NAMALWA (cell line): ENCODE measurements at regions not wholly inside any gene's neighbourhood (a gene's known extent, or its start where the extent isn't known, plus 50 kb on each side); places are given as distances from the start of the nearest gene placed in this dataset.
"Not testable (repeated sequence)": the region's sequence is repeated elsewhere in the genome, so short reads cannot be mapped to it uniquely, and the experiment has no call there.

Experiments used
- DNase-seq: peaks from one replicate; pipeline ENCODE4 v3.0.0-alpha.2; 2015; ENCODE audit warnings: low spot score

DNA sequence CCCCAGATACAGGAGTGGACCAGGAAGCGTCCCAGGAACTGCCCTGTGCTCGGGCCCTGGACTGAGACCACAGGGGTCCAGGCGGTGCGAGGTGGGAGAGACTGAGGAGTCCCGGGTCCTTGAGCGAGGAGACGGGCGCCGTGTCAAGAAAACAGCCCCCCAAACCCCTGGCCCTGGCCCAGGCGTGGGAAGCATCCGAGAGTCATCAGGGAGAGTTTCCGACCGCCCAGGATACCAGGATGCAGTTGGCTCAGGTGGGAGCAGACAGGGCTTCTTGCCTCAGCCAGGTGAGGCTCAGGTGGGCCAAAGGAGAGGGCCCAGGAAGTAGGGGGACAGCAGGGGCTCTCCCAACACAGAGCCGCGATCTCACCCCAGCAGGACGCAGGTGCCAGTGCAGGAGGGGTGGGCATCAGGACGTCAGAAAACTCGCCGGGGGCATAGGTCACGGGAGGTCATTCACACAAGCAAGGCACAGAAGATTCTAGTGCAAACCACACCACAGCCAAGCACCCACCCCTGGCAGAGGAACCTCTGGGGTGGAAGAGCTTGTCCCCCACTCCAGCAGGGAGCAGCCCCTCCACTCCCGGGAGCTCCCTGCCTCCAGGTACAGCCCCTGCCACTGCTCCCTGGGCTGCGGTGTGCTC is 102.5 kb upstream of the EIF5 start:
- DNase-seq, result no peak

DNA sequence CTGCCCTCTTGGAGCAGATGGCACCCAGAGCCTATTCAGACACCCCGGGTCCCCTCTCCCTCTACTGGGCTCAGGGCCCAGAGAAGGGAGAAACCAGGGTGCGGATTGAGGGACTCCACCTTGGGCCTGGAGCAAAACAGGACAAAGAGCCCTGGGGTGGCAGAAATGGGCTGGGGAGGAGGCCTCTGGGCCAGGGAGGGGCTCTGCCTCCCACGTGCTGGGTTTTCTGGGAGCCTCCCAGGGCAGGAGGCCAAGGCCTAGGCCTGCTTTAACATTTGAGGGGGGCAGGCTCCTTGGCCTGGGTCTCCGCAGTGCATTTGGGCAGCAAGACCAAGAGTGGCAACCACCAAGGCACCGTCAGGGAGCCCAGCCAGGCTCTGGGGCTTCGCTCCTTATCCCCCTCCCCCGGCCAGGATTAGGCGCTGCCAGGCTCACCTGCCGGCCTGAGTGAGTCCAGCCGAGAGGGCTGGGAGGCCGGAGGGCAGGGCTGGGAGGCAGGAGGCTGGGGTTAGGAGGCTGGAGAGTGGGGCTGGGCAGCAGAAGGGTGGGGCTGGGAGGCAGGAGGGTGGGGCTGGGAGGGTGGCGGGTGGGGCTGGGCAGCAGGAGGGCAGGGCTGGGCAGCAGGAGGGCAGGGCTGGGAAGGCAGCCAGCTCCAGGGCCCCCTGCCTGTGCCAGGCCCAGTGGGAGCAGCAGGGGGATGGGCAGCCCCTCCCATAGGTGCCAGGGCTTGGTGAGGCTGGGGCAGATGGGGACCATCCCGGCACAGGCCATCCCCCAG is 101.8 kb upstream of the EIF5 start:
- no peak for DNase-seq

GRCh38 chr14:103232831-103233319 is 101.2 kb upstream of the EIF5 start:
- no peak for DNase-seq

DNA sequence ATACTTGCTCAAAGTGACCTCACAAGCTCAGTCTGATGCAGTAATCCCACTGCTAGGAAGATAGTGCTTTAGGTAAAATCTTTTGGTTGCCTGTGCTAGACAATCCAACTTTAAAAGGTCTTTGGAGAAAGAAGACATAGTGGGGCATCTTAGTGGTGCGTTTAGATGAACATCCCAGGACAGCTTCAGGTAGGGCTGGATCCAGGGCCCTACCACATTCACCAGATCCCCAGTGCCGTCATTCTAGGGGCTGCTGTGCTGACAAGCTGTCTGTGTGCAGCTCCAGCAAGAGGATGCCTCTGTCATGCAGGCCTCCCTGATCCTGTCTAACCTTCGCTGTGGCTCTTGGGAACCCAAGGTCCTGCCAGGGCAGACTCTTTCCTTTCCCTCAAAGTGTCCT is 100.7 kb upstream of the EIF5 start:
- DNase-seq, result no peak

GRCh38 chr14:103234826-103235225 is 99.2 kb upstream of the EIF5 start:
- not testable (repeated sequence) for DNase-seq

- DNase-seq, result not testable (repeated sequence)
Measured at GRCh38 chr14:103235506-103235905, 98.5 kb upstream of the EIF5 start.

DNA sequence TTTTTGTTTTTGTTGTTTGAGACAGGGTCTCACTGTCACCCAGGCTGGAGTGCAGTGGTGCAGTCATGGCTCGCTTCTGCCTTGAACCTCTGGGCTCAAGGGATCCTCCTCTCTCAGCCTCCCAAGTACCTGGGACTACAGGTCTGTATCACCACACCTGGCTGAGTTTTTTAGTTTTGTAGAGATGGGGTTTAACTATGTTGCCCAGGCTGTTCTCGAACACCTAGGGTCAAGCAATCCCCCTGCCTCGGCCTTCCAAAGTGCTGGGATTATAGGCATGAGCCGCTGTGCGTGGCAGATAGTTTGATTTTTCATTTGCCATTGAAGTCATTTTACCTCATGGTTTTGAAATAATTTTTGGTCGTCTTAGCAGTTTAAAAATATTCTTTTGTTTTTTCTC is 94.3 kb upstream of the EIF5 start:
- DNase-seq, result no peak

DNA sequence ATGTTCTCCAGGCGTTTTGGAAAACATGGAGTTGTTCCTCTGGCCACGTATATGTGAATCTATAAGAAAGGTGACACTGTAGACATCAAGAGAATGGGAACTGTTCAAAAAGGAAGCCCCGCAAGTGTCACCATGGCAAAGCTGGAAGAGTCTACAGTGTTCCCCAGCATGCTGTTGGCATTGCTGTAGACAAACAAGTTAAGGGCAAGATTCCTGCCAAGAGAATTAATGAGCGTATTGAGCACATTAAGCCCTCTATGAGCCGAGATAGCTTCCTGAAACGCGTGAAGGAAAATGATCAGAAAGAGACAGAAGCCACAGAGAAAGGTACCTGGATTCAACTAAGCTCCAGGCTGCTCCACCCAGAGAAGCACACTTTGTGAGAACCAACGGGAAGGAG is 92.5 kb upstream of the EIF5 start:
- no peak for DNase-seq

- no peak for DNase-seq
Measured at GRCh38 chr14:103243764-103244737, 90.0 kb upstream of the EIF5 start.

- DNase-seq, result not testable (repeated sequence)
Measured at GRCh38 chr14:103245624-103246031, 88.4 kb upstream of the EIF5 start.

- DNase-seq, result no peak
Measured at GRCh38 chr14:103246070-103246469, 88.0 kb upstream of the EIF5 start.

DNA sequence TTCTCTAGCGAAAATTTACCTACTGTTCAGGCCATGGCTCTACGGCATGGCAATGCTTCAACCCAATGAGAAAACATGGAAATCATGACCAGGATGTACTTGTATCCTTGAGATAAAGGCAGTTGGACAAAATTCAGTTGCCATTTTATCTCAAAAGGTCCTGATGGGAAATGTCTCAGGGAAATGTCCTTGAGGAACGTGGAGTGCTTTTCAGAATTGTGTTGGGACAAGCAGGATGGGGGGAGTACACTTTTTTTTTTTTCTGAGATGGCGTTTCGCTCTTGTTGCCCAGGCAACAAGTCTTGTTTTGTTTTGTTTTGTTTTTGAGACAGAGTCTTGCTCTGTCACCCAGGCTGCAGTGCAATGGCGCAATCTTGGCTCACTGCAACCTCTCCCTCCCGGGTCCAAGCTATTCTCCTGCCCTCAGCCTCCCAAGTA is 86.8 kb upstream of the EIF5 start:
- peak; percentile 10 for DNase-seq

- DNase-seq, result no peak
Measured at GRCh38 chr14:103250181-103250580, 83.9 kb upstream of the EIF5 start.

- no peak for DNase-seq
Measured at GRCh38 chr14:103250874-103251273, 83.2 kb upstream of the EIF5 start.

DNA sequence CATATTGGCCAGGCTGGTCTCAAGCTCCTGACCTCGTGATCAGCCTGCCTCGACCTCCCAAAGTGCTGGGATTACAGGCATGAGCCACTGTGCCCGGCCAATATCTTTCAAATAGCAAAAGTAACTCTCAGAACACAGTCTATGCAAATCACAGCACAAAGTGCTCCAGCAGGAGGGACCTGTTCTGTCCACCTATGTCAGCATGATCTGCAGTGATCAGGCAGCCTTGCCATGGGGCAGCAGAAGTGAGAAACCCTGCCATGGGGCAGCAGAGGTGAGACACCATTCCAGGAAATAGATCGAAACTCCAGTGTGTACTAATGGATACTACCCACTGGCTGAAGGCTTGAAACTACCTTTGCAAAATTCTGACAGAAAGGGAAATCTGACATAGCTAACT is 78.5 kb upstream of the EIF5 start:
- DNase-seq, result no peak

- no peak for DNase-seq
Measured at GRCh38 chr14:103256406-103256805, 77.6 kb upstream of the EIF5 start.

DNA sequence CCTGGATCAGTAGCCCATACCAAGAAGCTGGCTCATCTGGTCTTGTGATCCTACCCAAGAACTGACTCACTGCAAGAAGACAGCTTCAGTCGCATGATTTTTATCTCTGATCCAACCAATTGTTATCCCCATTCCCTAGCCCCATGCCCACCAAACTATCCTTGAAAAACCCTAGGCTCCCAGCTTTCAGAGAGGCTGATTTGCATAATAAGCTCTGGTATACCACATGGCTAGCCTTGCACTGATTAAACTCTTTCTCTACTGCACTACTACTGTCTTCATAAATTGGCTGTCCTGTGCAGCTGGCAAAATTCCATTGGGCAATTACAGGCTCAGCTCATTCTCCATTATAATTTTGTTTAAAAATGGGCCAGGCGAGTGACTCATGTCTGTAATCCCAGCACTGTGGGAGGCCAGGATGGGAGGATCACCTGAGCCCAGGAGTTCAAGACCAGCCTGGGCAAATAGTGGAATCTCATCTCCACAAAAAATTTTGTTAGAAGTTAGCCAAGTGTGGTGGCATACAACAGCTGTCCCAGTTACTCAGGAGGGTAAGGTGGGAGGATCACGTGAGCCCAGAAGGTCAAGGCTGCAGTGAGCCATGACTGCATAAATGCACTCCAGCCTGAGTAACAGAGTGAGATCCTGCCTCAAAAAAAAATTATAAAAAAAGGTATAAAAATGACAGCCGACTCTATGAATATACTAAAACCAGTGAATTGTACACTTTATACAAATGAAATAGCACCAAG is 76.7 kb upstream of the EIF5 start:
- DNase-seq, result no peak

DNA sequence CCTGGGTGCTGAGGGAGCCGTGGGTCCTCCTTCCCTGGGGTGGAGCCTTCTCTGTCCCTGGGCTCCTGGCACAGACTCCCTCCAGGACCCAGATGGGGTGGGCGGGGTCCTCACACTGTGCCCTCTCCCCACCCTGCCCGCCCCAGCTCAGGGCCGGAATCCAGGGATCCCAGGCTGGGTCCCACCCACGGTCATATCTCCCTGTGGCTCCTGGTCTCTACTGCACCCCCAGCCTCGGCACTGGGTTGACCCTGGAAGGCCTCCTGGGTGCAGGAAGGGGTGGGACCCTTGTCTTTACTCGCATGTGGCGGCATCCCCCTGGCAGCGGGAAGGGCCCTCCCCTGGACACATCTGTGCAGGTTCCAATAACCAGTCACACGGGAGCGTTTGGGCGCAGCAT is 75.8 kb upstream of the EIF5 start:
- no peak for DNase-seq

DNA sequence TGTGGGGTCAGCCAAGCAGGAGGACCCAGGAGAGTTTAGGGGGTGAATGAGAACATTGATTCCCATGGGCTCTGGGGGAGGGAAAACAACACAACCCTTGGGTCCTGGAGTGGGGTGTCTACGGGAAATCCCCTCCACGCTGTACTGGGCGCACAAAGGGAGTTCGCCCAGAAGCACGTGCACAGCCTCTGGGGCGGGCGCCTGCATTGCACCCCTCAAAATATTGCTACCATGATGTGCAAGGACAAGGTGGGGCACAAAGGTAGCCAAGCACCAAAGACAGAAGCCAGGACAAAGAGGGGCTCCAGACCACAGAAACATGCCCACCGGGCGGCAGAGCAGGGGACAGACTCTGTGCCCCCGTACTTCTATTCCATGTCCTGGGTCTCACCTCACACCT is 74.9 kb upstream of the EIF5 start:
- no peak for DNase-seq

- DNase-seq, result no peak
Measured at GRCh38 chr14:103259801-103260628, 74.0 kb upstream of the EIF5 start.

DNA sequence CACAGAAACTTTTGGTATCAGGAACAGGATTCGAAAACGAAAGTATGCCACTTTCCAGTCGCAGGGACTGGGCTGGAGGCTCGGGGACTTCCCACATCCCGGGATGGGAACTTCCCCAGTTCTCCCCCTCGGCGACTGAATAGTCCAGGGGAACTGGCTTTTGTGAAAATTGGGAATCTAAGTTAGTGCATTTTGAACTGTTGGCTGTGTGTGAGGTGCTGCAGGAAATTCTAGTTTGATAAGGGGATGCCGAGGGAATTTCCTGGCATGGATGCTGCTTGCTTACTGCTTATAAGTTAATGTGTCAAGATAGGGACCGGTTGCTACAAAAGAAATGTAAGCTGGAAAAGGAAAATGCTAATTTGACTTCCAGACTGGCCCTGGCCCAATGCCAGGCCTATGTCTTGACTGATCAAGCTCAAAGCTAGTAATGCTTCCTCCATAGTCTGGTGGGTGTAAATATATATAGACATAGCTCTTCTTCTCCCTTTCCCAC is 73.4 kb upstream of the EIF5 start:
- no peak for DNase-seq
